ENCODE measurements at regions not wholly inside any gene's neighbourhood (a gene's known extent, or its start where the extent isn't known, plus 50 kb on each side); places are given as distances from the start of the nearest gene placed in this dataset.

- no peak for TF ChIP-seq SUZ12 (IDR thresholded peaks at IDR 0.05)
- TF ChIP-seq FOXM1 (IDR thresholded peaks at IDR 0.05; ENCODE audit: borderline replicate concordance), result no peak
- TF ChIP-seq L3MBTL2 (conservative IDR thresholded peaks at IDR 0.05), result no peak
- TF ChIP-seq HDGF (IDR thresholded peaks at IDR 0.05; ENCODE audit: borderline replicate concordance), result no peak
- TF ChIP-seq FOXA1 (IDR thresholded peaks at IDR 0.05), result no peak
- TF ChIP-seq BHLHE40 (IDR thresholded peaks at IDR 0.05; ENCODE audit: borderline replicate concordance), result no peak
- no peak for TF ChIP-seq ELF4 (IDR thresholded peaks at IDR 0.05)
- TF ChIP-seq LEF1 (IDR thresholded peaks at IDR 0.05; ENCODE audit: borderline replicate concordance), result no peak
- no peak for TF ChIP-seq ARNT (IDR thresholded peaks at IDR 0.05)
- no peak for TF ChIP-seq FOXK2 (IDR thresholded peaks at IDR 0.05)
- no peak for TF ChIP-seq CTBP1 (IDR thresholded peaks at IDR 0.05; ENCODE audit: borderline replicate concordance)
- TF ChIP-seq NFRKB (IDR thresholded peaks at IDR 0.05), result no peak
- TF ChIP-seq TARDBP (IDR thresholded peaks at IDR 0.05), result no peak
- TF ChIP-seq SP1 (IDR thresholded peaks at IDR 0.05), result no peak
- TF ChIP-seq PKNOX1 (IDR thresholded peaks at IDR 0.05), result no peak
- no peak for TF ChIP-seq ZNF384 (IDR thresholded peaks at IDR 0.05)
- ChIA-PET CTCF (no interaction called here), POLR2A (no interaction called here)
- DNase-seq (ENCODE audit: extremely low spot score), result no peak
Measured at GRCh38 chr3:137264071-137264820, 306.5 kb downstream of the IL20RB start.

- CTCF ChIA-PET, result no interaction called here
- POLR2A ChIA-PET, result no interaction called here
Measured at GRCh38 chr3:137264843-137265330, 307.1 kb downstream of the IL20RB start.

GRCh38 chr3:137282871-137283270, 325.1 kb downstream of the IL20RB start:
- POLR2A ChIA-PET, result no interaction called here
- CTCF ChIA-PET, result no interaction called here

More at GRCh38 chr3:137264843-137265330, 307.1 kb downstream of the IL20RB start:
- no peak for DNase-seq (ENCODE audit: extremely low spot score)
- TF ChIP-seq FOXA1 (IDR thresholded peaks at IDR 0.05) (no peak), ELF4 (IDR thresholded peaks at IDR 0.05) (no peak), SUZ12 (IDR thresholded peaks at IDR 0.05) (no peak), PKNOX1 (IDR thresholded peaks at IDR 0.05) (no peak), SP1 (IDR thresholded peaks at IDR 0.05) (no peak), FOXK2 (IDR thresholded peaks at IDR 0.05) (no peak), ZNF384 (IDR thresholded peaks at IDR 0.05) (no peak), HDGF (IDR thresholded peaks at IDR 0.05; ENCODE audit: borderline replicate concordance) (no peak), L3MBTL2 (conservative IDR thresholded peaks at IDR 0.05) (no peak), FOXM1 (IDR thresholded peaks at IDR 0.05; ENCODE audit: borderline replicate concordance) (no peak), CTBP1 (IDR thresholded peaks at IDR 0.05; ENCODE audit: borderline replicate concordance) (no peak), NFRKB (IDR thresholded peaks at IDR 0.05) (no peak), LEF1 (IDR thresholded peaks at IDR 0.05; ENCODE audit: borderline replicate concordance) (no peak), BHLHE40 (IDR thresholded peaks at IDR 0.05; ENCODE audit: borderline replicate concordance) (no peak), TARDBP (IDR thresholded peaks at IDR 0.05) (no peak)

GRCh38 chr3:137285924-137286323, 328.1 kb downstream of the IL20RB start:
- DNase-seq (ENCODE audit: extremely low spot score), result no peak
- POLR2A ChIA-PET, result interaction anchor here (0.9 kb wide), 1 partner anchor 9 kb away, joined by 3 read pairs; no protein-coding TSS in a partner anchor
- CTCF ChIA-PET, result no interaction called here
- TF ChIP-seq ZNF384 (IDR thresholded peaks at IDR 0.05) (no peak), FOXA1 (IDR thresholded peaks at IDR 0.05) (no peak), FOXK2 (IDR thresholded peaks at IDR 0.05) (no peak), ELF4 (IDR thresholded peaks at IDR 0.05) (no peak), TARDBP (IDR thresholded peaks at IDR 0.05) (no peak)

More at GRCh38 chr3:137282871-137283270, 325.1 kb downstream of the IL20RB start:
- no peak for TF ChIP-seq BHLHE40 (IDR thresholded peaks at IDR 0.05; ENCODE audit: borderline replicate concordance)
- TF ChIP-seq ZNF384 (IDR thresholded peaks at IDR 0.05), result no peak
- TF ChIP-seq L3MBTL2 (conservative IDR thresholded peaks at IDR 0.05), result no peak
- no peak for TF ChIP-seq PKNOX1 (IDR thresholded peaks at IDR 0.05)
- no peak for DNase-seq (ENCODE audit: extremely low spot score)

GRCh38 chr3:137293086-137293485, 335.3 kb downstream of the IL20RB start:
- DNase-seq (ENCODE audit: extremely low spot score), result no peak
- POLR2A ChIA-PET, result no interaction called here
- CTCF ChIA-PET, result interaction anchor here (0.5 kb wide), 1 partner anchor 793 kb away, joined by 3 read pairs; no protein-coding TSS in a partner anchor
- TF ChIP-seq L3MBTL2 (conservative IDR thresholded peaks at IDR 0.05), result no peak
- TF ChIP-seq HDGF (IDR thresholded peaks at IDR 0.05; ENCODE audit: borderline replicate concordance), result no peak
- TF ChIP-seq CTBP1 (IDR thresholded peaks at IDR 0.05; ENCODE audit: borderline replicate concordance), result no peak
- TF ChIP-seq ELF4 (IDR thresholded peaks at IDR 0.05), result no peak
- no peak for TF ChIP-seq ARNT (IDR thresholded peaks at IDR 0.05)
- TF ChIP-seq NFRKB (IDR thresholded peaks at IDR 0.05), result no peak
- TF ChIP-seq FOXK2 (IDR thresholded peaks at IDR 0.05), result no peak
- TF ChIP-seq BHLHE40 (IDR thresholded peaks at IDR 0.05; ENCODE audit: borderline replicate concordance), result no peak
- TF ChIP-seq FOXA1 (IDR thresholded peaks at IDR 0.05), result no peak
- TF ChIP-seq PKNOX1 (IDR thresholded peaks at IDR 0.05), result no peak
- TF ChIP-seq SUZ12 (IDR thresholded peaks at IDR 0.05), result no peak
- no peak for TF ChIP-seq LEF1 (IDR thresholded peaks at IDR 0.05; ENCODE audit: borderline replicate concordance)
- no peak for TF ChIP-seq ZNF384 (IDR thresholded peaks at IDR 0.05)
- TF ChIP-seq TARDBP (IDR thresholded peaks at IDR 0.05), result no peak
- no peak for TF ChIP-seq SP1 (IDR thresholded peaks at IDR 0.05)
- TF ChIP-seq FOXM1 (IDR thresholded peaks at IDR 0.05; ENCODE audit: borderline replicate concordance), result no peak

Data from HEK293T (cell line).